Stimulated activated CD8-positive, alpha-beta memory T cell treated with anti-CD3 and anti-CD28 coated beads, Interleukin-4, amount 100 ng/mL, for 24 hours (primary cell): ENCODE measurements at regions not wholly inside any gene's neighbourhood (a gene's known extent, or its start where the extent isn't known, plus 50 kb on each side); places are given as distances from the start of the nearest gene placed in this dataset.

Experiments used
- DNase-seq: peaks from one replicate; pipeline ENCODE4 v3.0.0-alpha.2; 2020; ENCODE audit warnings: low read depth

DNA sequence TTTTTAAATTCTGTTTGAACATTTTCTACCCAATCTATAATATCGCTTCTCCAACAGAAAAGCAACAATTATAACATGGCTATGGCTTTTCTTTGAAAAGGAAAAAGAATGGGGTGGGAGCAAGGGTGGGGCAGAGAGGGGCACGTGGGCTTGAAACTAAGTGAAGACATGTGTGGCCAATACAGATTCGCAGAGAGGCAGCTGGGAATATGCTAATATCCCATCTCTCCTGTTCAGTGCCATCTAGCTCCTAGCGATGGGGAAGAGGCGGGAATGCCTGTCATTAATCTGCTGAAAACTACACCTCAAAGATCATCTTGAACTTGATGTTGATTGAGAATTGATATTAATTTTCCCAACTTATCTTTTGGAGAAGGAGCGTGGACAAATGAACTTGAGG lies 65.5 kb upstream of the ITGA6 start:
- DNase-seq, result no peak

DNA sequence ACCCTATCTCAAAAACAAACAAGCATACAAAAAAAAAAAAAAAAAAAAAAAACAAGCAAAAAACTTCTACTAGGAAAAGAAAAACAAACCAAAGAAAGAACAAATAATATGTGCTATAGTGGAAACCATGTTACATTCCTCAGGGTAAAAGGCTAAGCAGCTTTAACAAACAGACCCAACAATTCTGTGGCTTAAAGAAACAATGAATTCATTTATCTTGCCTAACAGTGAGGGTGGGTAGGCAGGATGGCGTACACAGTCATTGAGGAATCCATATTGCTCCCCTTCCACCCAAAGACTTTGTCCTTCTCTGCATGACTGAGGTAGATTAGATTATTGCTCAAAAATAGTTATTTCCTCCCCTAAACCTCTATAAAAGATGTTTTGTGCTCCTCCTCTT lies 63.1 kb upstream of the ITGA6 start:
- no peak for DNase-seq

DNA sequence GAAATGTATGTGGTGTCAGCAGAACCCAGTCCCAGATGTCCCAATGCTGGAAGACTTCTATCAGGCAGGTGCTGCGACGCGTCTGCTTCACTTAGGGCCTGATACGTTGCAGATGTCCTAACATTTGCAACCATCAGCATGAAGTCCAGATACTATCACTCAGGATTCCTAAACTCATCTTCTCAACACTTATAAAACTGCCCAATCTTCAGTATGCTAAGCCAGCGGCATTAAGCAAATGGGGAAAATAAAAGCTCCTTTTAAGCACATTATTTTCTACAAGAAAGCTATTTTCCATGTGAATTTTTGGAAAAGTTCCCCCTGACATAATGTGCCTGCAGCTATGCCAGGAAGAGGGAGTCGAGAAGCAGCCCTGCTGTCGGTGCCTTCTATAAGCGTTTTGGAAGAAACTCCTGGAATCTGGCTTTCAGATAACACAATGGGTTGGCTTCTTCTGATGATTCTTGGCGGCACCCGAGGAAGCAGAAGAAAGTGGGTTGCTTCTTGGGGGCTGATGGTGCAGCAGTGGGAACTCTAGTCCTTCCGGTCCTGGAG lies 60.7 kb upstream of the ITGA6 start:
- DNase-seq, result no peak

GRCh38 chr2:172370821-172371455 lies 56.4 kb upstream of the ITGA6 start:
- DNase-seq, result no peak

DNA sequence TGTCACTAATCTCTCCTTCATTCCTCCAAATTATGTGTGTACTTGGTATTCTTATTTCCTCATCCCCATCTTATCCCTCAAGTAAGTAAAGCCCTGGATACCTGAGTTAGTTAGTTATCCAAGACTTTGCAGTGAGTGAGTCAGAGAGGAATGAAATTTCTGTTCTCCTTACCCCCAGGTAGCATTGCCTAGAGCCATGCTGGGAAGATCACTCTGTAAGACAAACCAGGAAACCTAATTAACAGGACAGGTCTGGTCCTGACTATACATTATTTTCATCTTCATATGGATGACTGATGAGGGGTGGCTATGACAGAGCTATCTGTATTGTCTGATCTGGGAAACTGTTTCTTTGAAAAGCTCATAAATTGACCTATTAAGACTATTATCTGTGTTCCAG lies 55.0 kb upstream of the ITGA6 start:
- DNase-seq, result no peak

DNA sequence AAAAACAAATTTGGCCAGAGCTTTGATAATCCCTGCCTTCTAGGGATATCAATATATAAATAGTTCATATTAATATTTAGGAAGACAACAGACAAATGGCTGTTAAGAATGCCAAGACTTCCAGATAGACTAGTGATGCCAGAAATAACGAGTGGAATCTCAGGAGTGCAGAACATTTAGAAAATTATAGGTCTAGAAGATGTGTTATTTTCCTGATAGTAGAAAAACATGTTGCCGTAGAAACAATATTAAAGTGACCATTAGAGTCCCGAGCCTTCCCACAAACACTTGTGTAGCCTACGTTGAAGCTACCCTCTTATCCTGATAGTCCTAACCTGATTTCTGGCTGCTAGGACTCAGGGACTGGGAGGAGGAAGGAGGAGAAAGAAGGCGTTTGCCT lies 54.3 kb upstream of the ITGA6 start:
- DNase-seq, result no peak

GRCh38 chr2:172373766-172374165 lies 53.6 kb upstream of the ITGA6 start:
- no peak for DNase-seq

GRCh38 chr2:172374318-172375240 lies 52.8 kb upstream of the ITGA6 start:
- no peak for DNase-seq

DNA sequence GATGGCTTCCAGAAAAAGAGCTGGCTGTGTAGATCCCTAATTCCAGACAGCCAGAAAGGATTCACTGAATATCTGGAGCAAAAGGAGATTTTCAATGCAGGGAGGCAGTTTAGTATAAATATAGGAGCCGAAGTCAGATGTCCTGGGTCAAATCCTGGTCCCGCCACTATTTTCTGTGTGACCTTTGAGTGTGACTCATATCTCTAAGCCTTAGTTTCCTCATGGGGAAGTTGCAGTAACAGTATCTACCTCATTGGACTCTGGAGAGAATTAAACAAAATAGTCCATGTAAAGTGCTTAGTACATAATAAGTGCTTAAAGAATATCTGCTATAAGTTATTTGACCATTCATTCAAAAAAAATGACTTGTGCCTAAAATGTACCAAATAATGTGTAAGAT lies 52.1 kb upstream of the ITGA6 start:
- DNase-seq, result no peak

DNA sequence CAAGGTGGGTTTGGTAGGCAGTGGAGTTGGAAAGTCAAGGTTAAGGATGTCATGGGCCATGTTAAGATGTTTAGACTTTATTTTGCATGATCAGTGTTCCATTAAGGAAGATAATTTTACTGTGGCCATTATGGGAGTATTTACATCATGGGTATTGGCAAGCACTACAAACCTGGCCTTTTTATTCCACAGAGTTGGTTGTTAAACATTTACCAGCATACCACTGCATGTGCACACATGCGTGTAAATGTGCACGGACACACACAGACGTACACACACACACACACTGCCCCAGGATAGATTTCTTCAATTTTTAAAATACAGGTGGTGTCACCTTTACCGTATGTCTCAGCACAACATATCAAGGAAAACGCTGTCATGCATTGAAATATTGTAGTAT lies 51.4 kb upstream of the ITGA6 start:
- DNase-seq, result no peak

- DNase-seq, result no peak
Measured at GRCh38 chr2:172376505-172377125, 50.8 kb upstream of the ITGA6 start.

- no peak for DNase-seq
Measured at GRCh38 chr2:172377408-172377807, 50.0 kb upstream of the ITGA6 start.
